PC-9 (cell line): ENCODE measurements at regions not wholly inside any gene's neighbourhood (a gene's known extent, or its start where the extent isn't known, plus 50 kb on each side); places are given as distances from the start of the nearest gene placed in this dataset.
"Not testable (repeated sequence)": the region's sequence is repeated elsewhere in the genome, so short reads cannot be mapped to it uniquely, and the experiment has no call there.

Experiments used
- BruUV-seq: library from RNA; stranded (reverse); fragments of 400-500 nt; replicated peaks from 2 replicates; lab custom pipeline; 2021; lab: Mats Ljungman, UMichigan
- CTCF ChIA-PET: fragments of 300-600 bp; sonication (Branson Sonifier 250); formaldehyde crosslinking; loops from one replicate; lab custom pipeline; 2022; ENCODE audit warnings: antibody characterized with exemption; lab: Charles Lee
- POLR2A ChIA-PET: fragments of 300-600 bp; sonication (Branson Sonifier 250); formaldehyde crosslinking; loops from one replicate; lab custom pipeline; 2022; ENCODE audit warnings: antibody characterized with exemption; ENCODE audit not compliant: unreplicated experiment; lab: Charles Lee
- DNase-seq, 2 experiments: peaks; one replicate each; pipeline versions ENCODE4 v3.0.0 to v3.0.0-alpha.2; 2015 to 2022; ENCODE audit warnings: mixed read lengths in 1 of 2
- H2AFZ ChIP-seq: fragments of 200-600 bp; sonication (generic); 2 replicates; pipeline ENCODE4 v1.8.1; 2017; ENCODE audit warnings: antibody characterized with exemption
- H3F3A ChIP-seq: fragments of 200-600 bp; sonication (generic); 2 replicates; pipeline ENCODE4 v1.8.1; 2017; ENCODE audit warnings: antibody characterized with exemption, mild to moderate bottlenecking, low read depth; ENCODE audit not compliant: insufficient read depth
- H3K27ac ChIP-seq: fragments of 200-600 bp; sonication (generic); 2 replicates; pipeline ENCODE4 v1.6.1; 2016; ENCODE audit warnings: mixed run types
- H3K27me3 ChIP-seq: fragments of 200-600 bp; sonication (generic); 2 replicates; pipeline ENCODE4 v1.6.1; 2016; ENCODE audit warnings: low read depth, mixed run types; ENCODE audit not compliant: insufficient read depth
- H3K36me3 ChIP-seq: fragments of 200-600 bp; sonication (generic); 2 replicates; pipeline ENCODE4 v1.6.1; 2016; ENCODE audit warnings: low read depth, mixed run types
- H3K4me1 ChIP-seq: fragments of 200-600 bp; sonication (generic); replicated peaks from 2 replicates; pipeline ENCODE4 v1.6.1; 2016; ENCODE audit warnings: mixed run types; ENCODE audit not compliant: insufficient read depth
- H3K4me2 ChIP-seq: fragments of 200-600 bp; sonication (generic); 2 replicates; pipeline ENCODE4 v1.6.1; 2017; ENCODE audit warnings: mixed run types
- H3K4me3 ChIP-seq: fragments of 200-600 bp; sonication (generic); 2 replicates; pipeline ENCODE4 v1.6.1; 2016; ENCODE audit warnings: mixed run types
- H3K79me2 ChIP-seq: fragments of 200-600 bp; sonication (generic); 2 replicates; pipeline ENCODE4 v1.6.1; 2017; ENCODE audit warnings: low read depth, mixed run types
- H3K9me2 ChIP-seq: fragments of 200-600 bp; sonication (generic); 2 replicates; pipeline ENCODE4 v1.8.1; 2017; ENCODE audit warnings: mild to moderate bottlenecking; ENCODE audit not compliant: insufficient read depth
- H3K9me3 ChIP-seq: fragments of 200-600 bp; sonication (generic); 2 replicates; pipeline ENCODE4 v1.8.1; 2016; ENCODE audit warnings: low read depth; ENCODE audit not compliant: insufficient read depth
- H4K20me1 ChIP-seq: fragments of 200-600 bp; sonication (generic); 2 replicates; pipeline ENCODE4 v1.8.1; 2017; ENCODE audit not compliant: insufficient read depth
- CTCF ChIP-seq: fragments of 200-600 bp; sonication (generic); conservative IDR thresholded peaks from 2 replicates; pipeline ENCODE4 v1.6.1; 2017; ENCODE audit warnings: mixed run types, antibody characterized with exemption, mild to moderate bottlenecking, moderate library complexity
- EZH2 ChIP-seq: fragments of 200-600 bp; sonication (generic); IDR thresholded peaks from 2 replicates; pipeline ENCODE4 v1.8.0; 2017; ENCODE audit warnings: antibody characterized with exemption, low read depth
- intact Hi-C: fragments of 100-400 bp; cut with micrococcal nuclease; formaldehyde crosslinking; loops from one replicate; pipeline ENCODE4 v1.10.0; 2022; ENCODE audit not compliant: unreplicated experiment

DNA sequence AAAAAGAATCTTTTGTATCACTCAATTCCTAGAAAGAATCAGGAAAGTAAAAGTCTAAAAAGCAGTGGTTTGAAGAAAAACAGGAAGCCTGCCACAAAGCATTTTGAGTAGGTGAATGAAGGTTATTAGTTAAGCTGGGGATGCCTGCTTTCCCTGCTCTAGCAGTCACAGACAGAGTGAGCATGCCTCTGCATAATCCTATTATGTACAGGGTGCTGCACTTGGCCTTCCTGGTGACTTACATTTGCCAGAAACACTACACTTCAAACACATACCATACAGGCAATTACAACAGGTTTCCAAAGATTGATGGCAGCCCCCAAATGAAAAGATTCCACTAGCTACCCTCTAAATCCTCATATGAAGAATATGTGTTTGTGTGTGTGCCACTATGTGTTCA is 130.8 kb downstream of the TPBG start:
- intact Hi-C loops: no loop called here
- no peaks in the 10 kb centered on the region for H3K9me3 ChIP-seq
- TF ChIP-seq EZH2 (no peak), CTCF (no peak)
- no peaks in the 10 kb centered on the region for H3K9me2 ChIP-seq
- CTCF ChIA-PET: no interaction called here
- no peak overlapping the region for H3K27ac ChIP-seq
- BruUV-seq: no TSS peak
- no peak overlapping the region for H3K4me2 ChIP-seq
- H3K4me1 ChIP-seq: no peaks in the 10 kb centered on the region
- H2AFZ ChIP-seq: no peak overlapping the region
- DNase-seq: peak in 1 of 2 experiments; percentile 36
- no peak overlapping the region for H3K4me3 ChIP-seq
- POLR2A ChIA-PET: no interaction called here
- H3F3A ChIP-seq: no peaks in the 10 kb centered on the region
- no peaks in the 10 kb centered on the region for H4K20me1 ChIP-seq
- no peaks in the 10 kb centered on the region for H3K36me3 ChIP-seq
- H3K27me3 ChIP-seq: no peaks in the 10 kb centered on the region
- H3K79me2 ChIP-seq: no peaks in the 10 kb centered on the region

DNA sequence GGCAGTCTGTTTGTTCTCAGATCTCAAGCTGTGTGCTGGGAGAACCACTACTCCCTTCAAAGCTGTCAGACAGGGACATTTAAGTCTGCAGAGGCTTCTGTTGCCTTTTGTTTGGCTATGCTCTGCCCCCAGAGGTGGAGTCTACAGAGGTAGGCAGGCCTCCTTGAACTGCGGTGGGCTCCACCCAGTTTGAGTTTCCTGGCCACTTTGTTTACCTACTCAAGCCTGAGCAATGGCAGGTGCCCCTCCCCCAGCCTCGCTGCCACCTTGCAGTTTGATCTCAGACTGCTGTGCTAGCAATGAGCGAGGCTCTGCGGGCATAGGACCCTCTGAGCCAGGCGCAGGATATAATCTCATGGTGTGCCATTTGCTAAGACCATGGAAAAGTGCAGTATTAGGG is 138.3 kb downstream of the TPBG start:
- H4K20me1 ChIP-seq, H3F3A ChIP-seq, H3K27me3 ChIP-seq, H3K27ac ChIP-seq, H3K9me2 ChIP-seq, BruUV-seq, H3K9me3 ChIP-seq, H2AFZ ChIP-seq, POLR2A ChIA-PET, intact Hi-C loops, H3K36me3 ChIP-seq, DNase-seq, H3K79me2 ChIP-seq, CTCF ChIA-PET, H3K4me3 ChIP-seq, H3K4me1 ChIP-seq, H3K4me2 ChIP-seq: not testable (repeated sequence)

DNA sequence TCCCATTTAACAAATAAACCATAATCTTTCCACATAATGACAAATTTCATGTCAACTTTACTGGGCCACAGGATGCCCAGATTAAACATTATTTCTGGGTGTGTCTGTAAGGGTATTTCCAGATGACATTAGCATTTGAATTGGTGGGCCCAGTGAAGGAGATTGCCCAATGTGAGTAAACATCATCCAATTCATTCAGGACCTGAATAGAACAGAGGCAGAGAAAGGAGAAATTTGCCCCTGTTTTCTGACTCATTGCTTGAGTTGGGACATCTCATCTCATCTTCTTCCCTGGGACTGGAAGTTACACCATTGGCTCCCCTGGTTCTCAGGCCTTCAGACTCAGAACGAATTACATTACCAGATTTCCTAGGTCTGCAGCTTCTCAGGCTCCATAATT is 142.9 kb downstream of the TPBG start:
- no peaks in the 10 kb centered on the region for H4K20me1 ChIP-seq
- H3K36me3 ChIP-seq: no peaks in the 10 kb centered on the region
- H2AFZ ChIP-seq: no peak overlapping the region
- BruUV-seq: no TSS peak
- ChIA-PET CTCF (no interaction called here), POLR2A (no interaction called here)
- H3K4me3 ChIP-seq: no peak overlapping the region
- intact Hi-C loops: no loop called here
- no peaks in the 10 kb centered on the region for H3K79me2 ChIP-seq
- H3K27me3 ChIP-seq: no peaks in the 10 kb centered on the region
- H3K4me2 ChIP-seq: no peak overlapping the region
- H3K4me1 ChIP-seq: no peaks in the 10 kb centered on the region
- no peaks in the 10 kb centered on the region for H3F3A ChIP-seq
- H3K9me3 ChIP-seq: no peaks in the 10 kb centered on the region
- H3K27ac ChIP-seq: no peak overlapping the region
- no peak for DNase-seq
- H3K9me2 ChIP-seq: no peaks in the 10 kb centered on the region
- TF ChIP-seq CTCF: no peak
- no peak for TF ChIP-seq EZH2

DNA sequence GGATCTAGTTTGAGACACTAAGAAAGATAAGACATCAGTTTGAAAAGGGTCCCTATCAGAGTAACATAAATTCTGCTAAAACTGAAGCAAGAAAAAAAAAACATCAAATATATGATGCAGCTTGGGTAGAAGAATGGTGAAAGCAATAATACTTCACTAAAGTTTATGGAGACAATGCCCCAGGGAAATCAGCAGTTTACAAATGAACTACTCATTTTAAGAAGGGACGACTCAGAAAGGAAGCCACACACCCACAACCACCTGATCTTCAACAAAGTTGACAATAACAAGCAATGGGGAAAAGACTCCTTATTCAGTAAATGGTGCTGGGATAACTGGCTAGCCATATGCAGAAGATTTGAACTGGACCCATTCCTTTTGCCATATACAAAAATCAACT is 143.5 kb downstream of the TPBG start:
- BruUV-seq: no TSS peak
- CTCF ChIA-PET: no interaction called here

More for the DNA sequence above, 143.5 kb downstream of the TPBG start:
- H3K4me1 ChIP-seq: no peaks in the 10 kb centered on the region
- no peak overlapping the region for H3K4me2 ChIP-seq
- TF ChIP-seq EZH2: no peak
- TF ChIP-seq CTCF: no peak
- no peak overlapping the region for H2AFZ ChIP-seq
- no peak overlapping the region for H3K4me3 ChIP-seq
- no peak overlapping the region for H3K27ac ChIP-seq
- H3K36me3 ChIP-seq: no peaks in the 10 kb centered on the region
- no peaks in the 10 kb centered on the region for H4K20me1 ChIP-seq
- H3K9me2 ChIP-seq: no peaks in the 10 kb centered on the region
- no peaks in the 10 kb centered on the region for H3K9me3 ChIP-seq
- intact Hi-C loops: no loop called here
- no peak for DNase-seq
- H3K27me3 ChIP-seq: no peaks in the 10 kb centered on the region
- H3F3A ChIP-seq: no peaks in the 10 kb centered on the region
- POLR2A ChIA-PET: no interaction called here
- H3K79me2 ChIP-seq: no peaks in the 10 kb centered on the region
